Omental fat pad (tissue), 3 donors: ENCODE measurements at regions not wholly inside any gene's neighbourhood (a gene's known extent, or its start where the extent isn't known, plus 50 kb on each side); places are given as distances from the start of the nearest gene placed in this dataset.

ENCODE experiments used
- ATAC-seq: fragments of 150-250 bp; one replicate; pipeline ENCODE4 v1.9.1; 2016; ENCODE audit warnings: mild to moderate bottlenecking, moderate library complexity; ENCODE audit not compliant: low FRiP score
- DNase-seq: peaks from one replicate; pipeline ENCODE4 v3.0.0-alpha.2; 2019; ENCODE audit warnings: low spot score
- CTCF ChIP-seq, 3 donors: fragments of 450-650 bp; IDR thresholded peaks; one replicate each; pipeline ENCODE4 v1.5.1; 2016 to 2017; ENCODE audit warnings: antibody characterized with exemption in 3 of 3, mild to moderate bottlenecking in 3 of 3, moderate library complexity in 2 of 3

- DNase-seq, result no peak
- no peak for ATAC-seq
- no peak for TF ChIP-seq CTCF (IDR thresholded peaks at IDR 0.05)
These were observed 51.1 kb upstream of the NUDT6 start for GRCh38 chr4:122973465-122973864.

GRCh38 chr4:122976111-122976510, 53.7 kb upstream of the NUDT6 start:
- no peak for ATAC-seq
- no peak for TF ChIP-seq CTCF (IDR thresholded peaks at IDR 0.05)
- no peak for DNase-seq

GRCh38 chr4:122977103-122977502, 54.7 kb upstream of the NUDT6 start:
- no peak for TF ChIP-seq CTCF (IDR thresholded peaks at IDR 0.05)
- no peak for DNase-seq
- no peak for ATAC-seq

GRCh38 chr4:122978109-122978508, 55.7 kb upstream of the NUDT6 start:
- no peak for ATAC-seq
- no peak for DNase-seq
- TF ChIP-seq CTCF (IDR thresholded peaks at IDR 0.05), result no peak

GRCh38 chr4:122978789-122979188, 56.4 kb upstream of the NUDT6 start:
- TF ChIP-seq CTCF (IDR thresholded peaks at IDR 0.05), result no peak
- DNase-seq, result no peak
- ATAC-seq, result no peak

GRCh38 chr4:122980860-122981259, 58.5 kb upstream of the NUDT6 start:
- ATAC-seq (no peak), DNase-seq (no peak)
- no peak for TF ChIP-seq CTCF (IDR thresholded peaks at IDR 0.05)

- DNase-seq, result no peak
- no peak for ATAC-seq
- no peak for TF ChIP-seq CTCF (IDR thresholded peaks at IDR 0.05)
These were observed 66.3 kb upstream of the NUDT6 start for GRCh38 chr4:122988696-122989095.
